A549 (cell line): ENCODE measurements at regions not wholly inside any gene's neighbourhood (a gene's known extent, or its start where the extent isn't known, plus 50 kb on each side); places are given as distances from the start of the nearest gene placed in this dataset.

Experiments
- ATAC-seq, 2 experiments: fragments of 200-7000 bp in 1 of 2; fragments of >200 bp in 1 of 2; cut with Nextera tagmentation in 1 of 2; cut with Tn5 transposase in 1 of 2; 3 replicates each; pipeline versions ENCODE4 v1.8.0 to v1.9.1; 2018 to 2020; ENCODE audit warnings: mild to moderate bottlenecking in 1 of 2, moderate library complexity in 1 of 2
- CTCF ChIA-PET: fragments of 300-600 bp; sonication (Branson Sonifier 250); formaldehyde crosslinking; extraction: SDS; loops from one replicate; lab custom pipeline; 2021; ENCODE audit warnings: antibody characterized with exemption, inconsistent platforms; lab: Yijun Ruan, JAX
- POLR2A ChIA-PET: fragments of 350-600 bp; formaldehyde crosslinking; extraction: SDS; loops from one replicate; lab custom pipeline; 2021; ENCODE audit warnings: antibody characterized with exemption, inconsistent platforms; lab: Yijun Ruan, JAX
- DNase-seq, 2 experiments: peaks; one replicate each; pipeline versions ENCODE4 v3.0.0 to v3.0.0-alpha.2; 2011 to 2016; ENCODE audit warnings: low read depth in 1 of 2, low spot score in 1 of 2
- FAIRE-seq: peaks from 2 replicates; lab custom pipeline; 2011; peaks lifted over from hg19 to GRCh38; lab: Jason Lieb, UNC
- H3K27ac ChIP-seq, 2 experiments: fragments of >200 bp; sonication (Bioruptor Twin); formaldehyde crosslinking; 3 replicates each; pipeline ENCODE4 v1.5.1; 2016 to 2017
- H3K4me1 ChIP-seq: fragments of >200 bp; sonication (Bioruptor Twin); formaldehyde crosslinking; 3 replicates; pipeline ENCODE4 v1.6.1; 2016
- H3K4me2 ChIP-seq: fragments of >200 bp; sonication (Bioruptor Twin); formaldehyde crosslinking; 3 replicates; pipeline ENCODE4 v1.6.1; 2016
- H3K4me3 ChIP-seq: fragments of >200 bp; sonication (Bioruptor Twin); formaldehyde crosslinking; 3 replicates; pipeline ENCODE4 v1.5.1; 2016
- H3K9me3 ChIP-seq: fragments of >200 bp; sonication (Bioruptor Twin); formaldehyde crosslinking; 3 replicates; pipeline ENCODE4 v1.6.1; 2016
- BHLHE40 ChIP-seq: IDR thresholded peaks from 2 replicates; pipeline ENCODE4 v1.6.1; 2012; ENCODE audit warnings: low read depth, low read length, inconsistent platforms
- CBX2 ChIP-seq: fragments of 200-600 bp; sonication (generic); IDR thresholded peaks from 2 replicates; pipeline ENCODE4 v1.6.1; 2016; ENCODE audit warnings: low read depth, mild to moderate bottlenecking, borderline replicate concordance
- CBX8 ChIP-seq: fragments of 200-600 bp; sonication (generic); IDR thresholded peaks from 2 replicates; pipeline ENCODE4 v1.6.1; 2016
- CHD4 ChIP-seq: fragments of 200-600 bp; sonication (generic); IDR thresholded peaks from 2 replicates; pipeline ENCODE4 v1.6.1; 2016; ENCODE audit warnings: antibody characterized with exemption, mild to moderate bottlenecking, borderline replicate concordance
- FOSL2 ChIP-seq, 2 experiments: fragments of 450-650 bp in 1 of 2; fragments of >200 bp in 1 of 2; sonication (Bioruptor Twin) in 1 of 2; formaldehyde crosslinking; IDR thresholded peaks; 2 replicates each; pipeline versions ENCODE4 v1.5.0 to v1.6.1; 2016 to 2020; ENCODE audit warnings: mild to moderate bottlenecking in 1 of 2, moderate library complexity in 1 of 2
- FOXS1 ChIP-seq: fragments of 250-450 bp; sonication (Bioruptor Pico); IDR thresholded peaks from 2 replicates; pipeline ENCODE4 v1.5.0; 2020; ENCODE audit warnings: mild to moderate bottlenecking, moderate library complexity
- HDAC2 ChIP-seq: fragments of 200-600 bp; sonication (generic); IDR thresholded peaks from 2 replicates; pipeline ENCODE4 v1.6.1; 2016
- HEYL ChIP-seq: fragments of 250-450 bp; sonication (Bioruptor Pico); IDR thresholded peaks from 2 replicates; pipeline ENCODE4 v1.8.0; 2021; ENCODE audit warnings: mild to moderate bottlenecking, moderate library complexity
- HOXB5 ChIP-seq: fragments of 250-450 bp; sonication (Bioruptor Pico); IDR thresholded peaks from 2 replicates; pipeline ENCODE4 v1.5.0; 2020; ENCODE audit warnings: mild to moderate bottlenecking, moderate library complexity
- JUN ChIP-seq, 2 experiments: fragments of >200 bp; sonication (Bioruptor Twin); formaldehyde crosslinking; IDR thresholded peaks; 2 replicates in 1 of 2; 3 replicates in 1 of 2; pipeline ENCODE4 v1.6.1; 2016 to 2017
- JUNB ChIP-seq: fragments of >200 bp; sonication (Bioruptor Twin); formaldehyde crosslinking; IDR thresholded peaks from 2 replicates; pipeline ENCODE4 v1.6.1; 2016
- MAX ChIP-seq: IDR thresholded peaks from 2 replicates; pipeline ENCODE4 v1.6.1; 2012
- MAZ ChIP-seq: fragments of 150-350 bp; IDR thresholded peaks from 2 replicates; pipeline ENCODE4 v1.6.1; 2014; ENCODE audit warnings: antibody characterized with exemption, low read depth, low read length, borderline replicate concordance
- MYC ChIP-seq: IDR thresholded peaks from 2 replicates; pipeline ENCODE4 v1.6.1; 2012; ENCODE audit warnings: mild to moderate bottlenecking, inconsistent platforms, low read length, improper control_type of control experiment, borderline replicate concordance
- NPAS2 ChIP-seq: fragments of 250-450 bp; sonication (Bioruptor Pico); IDR thresholded peaks from 2 replicates; pipeline ENCODE4 v1.8.0; 2022; ENCODE audit warnings: mild to moderate bottlenecking, moderate library complexity, borderline replicate concordance
- REST ChIP-seq: fragments of 200-600 bp; sonication (generic); IDR thresholded peaks from 2 replicates; pipeline ENCODE4 v1.6.1; 2016; ENCODE audit warnings: antibody characterized with exemption, mild to moderate bottlenecking, moderate library complexity
- TFCP2L1 ChIP-seq: fragments of 250-450 bp; sonication (Bioruptor Pico); IDR thresholded peaks from 2 replicates; pipeline ENCODE4 v1.5.0; 2021; ENCODE audit warnings: mild to moderate bottlenecking
- USF2 ChIP-seq: fragments of 450-650 bp; IDR thresholded peaks from 2 replicates; pipeline ENCODE4 v1.6.1; 2014; ENCODE audit warnings: antibody characterized with exemption
- ZNF302 ChIP-seq: fragments of 250-450 bp; sonication (Bioruptor Pico); IDR thresholded peaks from 2 replicates; pipeline ENCODE4 v1.9.0; 2021; ENCODE audit warnings: inconsistent platforms, mild to moderate bottlenecking, moderate library complexity
- WGBS: methylation state at CpG from one replicate; pipeline ENCODE4 v1.1.6; 2017; ENCODE audit errors: missing lambda C conversion rate; 5-methylcytosine and 5-hydroxymethylcytosine counted together
- TF ChIP-seq, protein P1 (sequence below): fragments of >200 bp; sonication (Bioruptor Twin); formaldehyde crosslinking; IDR thresholded peaks from 3 replicates; pipeline ENCODE4 v1.5.1; 2016
- TF ChIP-seq, protein P2 (sequence below): fragments of 150-350 bp; IDR thresholded peaks from 2 replicates; pipeline ENCODE4 v1.6.1; 2014; ENCODE audit warnings: low read depth, mild to moderate bottlenecking, low read length

GRCh38 chr4:60209588-60209987 is 990.5 kb upstream of the ADGRL3 start:
- H3K4me3 ChIP-seq = no peak overlapping the region
- CTCF ChIA-PET = no interaction called here
- H3K4me1 ChIP-seq = no peaks in the 10 kb centered on the region
- DNase-seq (no peak), FAIRE-seq (no peak), ATAC-seq (no peak)
- H3K4me2 ChIP-seq = no peak overlapping the region
- POLR2A ChIA-PET = no interaction called here
- H3K9me3 ChIP-seq = no peaks in the 10 kb centered on the region
- 0% methylated on average over 1 of the region's 1 CpG for WGBS
- no peak for TF ChIP-seq NPAS2
- TF ChIP-seq, protein P1, sequence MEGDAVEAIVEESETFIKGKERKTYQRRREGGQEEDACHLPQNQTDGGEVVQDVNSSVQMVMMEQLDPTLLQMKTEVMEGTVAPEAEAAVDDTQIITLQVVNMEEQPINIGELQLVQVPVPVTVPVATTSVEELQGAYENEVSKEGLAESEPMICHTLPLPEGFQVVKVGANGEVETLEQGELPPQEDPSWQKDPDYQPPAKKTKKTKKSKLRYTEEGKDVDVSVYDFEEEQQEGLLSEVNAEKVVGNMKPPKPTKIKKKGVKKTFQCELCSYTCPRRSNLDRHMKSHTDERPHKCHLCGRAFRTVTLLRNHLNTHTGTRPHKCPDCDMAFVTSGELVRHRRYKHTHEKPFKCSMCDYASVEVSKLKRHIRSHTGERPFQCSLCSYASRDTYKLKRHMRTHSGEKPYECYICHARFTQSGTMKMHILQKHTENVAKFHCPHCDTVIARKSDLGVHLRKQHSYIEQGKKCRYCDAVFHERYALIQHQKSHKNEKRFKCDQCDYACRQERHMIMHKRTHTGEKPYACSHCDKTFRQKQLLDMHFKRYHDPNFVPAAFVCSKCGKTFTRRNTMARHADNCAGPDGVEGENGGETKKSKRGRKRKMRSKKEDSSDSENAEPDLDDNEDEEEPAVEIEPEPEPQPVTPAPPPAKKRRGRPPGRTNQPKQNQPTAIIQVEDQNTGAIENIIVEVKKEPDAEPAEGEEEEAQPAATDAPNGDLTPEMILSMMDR = no peak
- no peak for TF ChIP-seq MAX
- TF ChIP-seq CHD4 = no peak
- no peak for TF ChIP-seq TFCP2L1 (CRISPR knock-in tag)
- no peak for TF ChIP-seq HDAC2
- no peak for TF ChIP-seq BHLHE40
- no peak for TF ChIP-seq REST
- no peak for TF ChIP-seq CBX2
- no peak for TF ChIP-seq FOSL2 (IDR thresholded peaks at IDR 0.05)
- TF ChIP-seq FOSL2 (CRISPR knock-in tag; IDR thresholded peaks at IDR 0.05) = no peak
- TF ChIP-seq HOXB5 (CRISPR knock-in tag) = no peak
- H3K27ac ChIP-seq = no peak overlapping the region

GRCh38 chr4:60215906-60216305 is 984.2 kb upstream of the ADGRL3 start:
- FAIRE-seq = no peak
- DNase-seq = no peak
- no peak for ATAC-seq
- CTCF ChIA-PET = no interaction called here
- WGBS = 98% methylated on average over 2 of the region's 2 CpGs
- no peaks in the 10 kb centered on the region for H3K4me1 ChIP-seq
- no peaks in the 10 kb centered on the region for H3K9me3 ChIP-seq
- H3K27ac ChIP-seq = no peak overlapping the region
- H3K4me2 ChIP-seq = no peak overlapping the region
- POLR2A ChIA-PET = no interaction called here
- no peak overlapping the region for H3K4me3 ChIP-seq
- no peak for TF ChIP-seq CBX8
- TF ChIP-seq MAZ = no peak
- TF ChIP-seq JUNB = no peak
- no peak for TF ChIP-seq USF2
- no peak for TF ChIP-seq MAX
- no peak for TF ChIP-seq HEYL
- TF ChIP-seq ZNF302 = no peak
- TF ChIP-seq MYC = no peak
- TF ChIP-seq JUN (IDR thresholded peaks at IDR 0.05) = no peak
- TF ChIP-seq FOSL2 (IDR thresholded peaks at IDR 0.05) = no peak
- TF ChIP-seq FOSL2 (CRISPR knock-in tag; IDR thresholded peaks at IDR 0.05) = no peak
- TF ChIP-seq HDAC2 = no peak
- TF ChIP-seq REST = no peak
- TF ChIP-seq, protein P2, sequence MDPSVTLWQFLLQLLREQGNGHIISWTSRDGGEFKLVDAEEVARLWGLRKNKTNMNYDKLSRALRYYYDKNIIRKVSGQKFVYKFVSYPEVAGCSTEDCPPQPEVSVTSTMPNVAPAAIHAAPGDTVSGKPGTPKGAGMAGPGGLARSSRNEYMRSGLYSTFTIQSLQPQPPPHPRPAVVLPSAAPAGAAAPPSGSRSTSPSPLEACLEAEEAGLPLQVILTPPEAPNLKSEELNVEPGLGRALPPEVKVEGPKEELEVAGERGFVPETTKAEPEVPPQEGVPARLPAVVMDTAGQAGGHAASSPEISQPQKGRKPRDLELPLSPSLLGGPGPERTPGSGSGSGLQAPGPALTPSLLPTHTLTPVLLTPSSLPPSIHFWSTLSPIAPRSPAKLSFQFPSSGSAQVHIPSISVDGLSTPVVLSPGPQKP = no peak
- no peak for TF ChIP-seq FOXS1 (CRISPR knock-in tag)
